ENCODE measurements at regions not wholly inside any gene's neighbourhood (a gene's known extent, or its start where the extent isn't known, plus 50 kb on each side); places are given as distances from the start of the nearest gene placed in this dataset.

GRCh38 chr20:40778894-40779496 is 90.0 kb upstream of the MAFB start (continued):
- TF ChIP-seq YY1 (IDR thresholded peaks at IDR 0.05; ENCODE audit: low read depth, low read length) = no peak
- TF ChIP-seq BRCA1 (IDR thresholded peaks at IDR 0.05; ENCODE audit: low read depth, low read length) = no peak
- no peak for TF ChIP-seq BACH1 (IDR thresholded peaks at IDR 0.05; ENCODE audit: low read length)
- TF ChIP-seq NANOG (IDR thresholded peaks at IDR 0.05; ENCODE audit: insufficient read depth, low read depth, low read length, poor library complexity, severe bottlenecking) = no peak
- TF ChIP-seq RXRA (IDR thresholded peaks at IDR 0.05; ENCODE audit: insufficient read depth, low read depth, low read length) = no peak
